HS-5 (cell line): ENCODE measurements at regions not wholly inside any gene's neighbourhood (a gene's known extent, or its start where the extent isn't known, plus 50 kb on each side); places are given as distances from the start of the nearest gene placed in this dataset.
A peak's percentile ranks its signal among the peaks of the same experiment; 100 is the strongest.

Experiments used
- DNase-seq: peaks from one replicate; pipeline ENCODE4 v3.0.0-alpha.2; 2012; ENCODE audit warnings: low read depth

GRCh38 chr20:57970856-57971255 is 257.6 kb downstream of the ANKRD60 start:
- no peak for DNase-seq

DNA sequence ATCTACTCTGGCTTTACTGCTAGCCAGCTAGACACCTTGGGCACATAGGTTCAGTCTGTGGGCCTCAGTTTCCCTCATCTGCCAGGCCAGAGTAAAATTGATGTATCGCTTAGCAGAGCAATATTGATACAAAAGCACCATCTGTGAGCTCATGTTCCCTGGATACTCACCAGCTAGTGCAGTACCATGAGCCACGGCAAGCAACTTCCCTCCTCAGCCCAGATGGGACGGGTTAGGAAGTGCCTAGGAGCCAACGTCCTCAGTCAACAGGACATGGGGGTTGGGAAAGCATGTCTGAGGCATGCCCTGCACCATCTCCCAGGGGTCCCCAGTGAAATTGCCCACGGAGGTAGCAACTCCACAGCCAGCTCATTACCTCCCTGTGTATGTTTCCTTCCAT is 258.3 kb downstream of the ANKRD60 start:
- DNase-seq: no peak

GRCh38 chr20:57968120-57968519 is 258.3 kb upstream of the PMEPA1 start:
- DNase-seq: no peak

GRCh38 chr20:57967364-57967763 is 257.5 kb upstream of the PMEPA1 start:
- DNase-seq: no peak

DNA sequence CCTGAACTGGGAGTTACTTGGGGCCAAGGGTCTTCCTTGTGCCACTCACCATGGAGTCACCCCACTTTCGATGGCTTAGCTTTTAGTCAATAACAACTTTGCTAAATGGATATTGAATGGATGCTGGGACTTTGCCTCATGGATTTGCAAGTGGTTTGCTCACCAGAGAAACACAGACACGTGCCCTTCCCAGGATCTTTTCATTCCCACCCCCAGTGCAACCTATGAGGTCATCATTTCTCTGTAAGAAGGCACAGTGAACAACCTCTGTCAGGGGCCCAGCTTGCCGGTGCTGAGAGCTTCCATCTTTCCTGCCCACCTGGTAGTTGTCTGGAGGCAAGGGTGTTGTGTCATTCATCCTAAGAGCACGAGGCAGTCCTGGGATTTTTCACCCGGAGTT is 256.8 kb upstream of the PMEPA1 start:
- DNase-seq: no peak

DNA sequence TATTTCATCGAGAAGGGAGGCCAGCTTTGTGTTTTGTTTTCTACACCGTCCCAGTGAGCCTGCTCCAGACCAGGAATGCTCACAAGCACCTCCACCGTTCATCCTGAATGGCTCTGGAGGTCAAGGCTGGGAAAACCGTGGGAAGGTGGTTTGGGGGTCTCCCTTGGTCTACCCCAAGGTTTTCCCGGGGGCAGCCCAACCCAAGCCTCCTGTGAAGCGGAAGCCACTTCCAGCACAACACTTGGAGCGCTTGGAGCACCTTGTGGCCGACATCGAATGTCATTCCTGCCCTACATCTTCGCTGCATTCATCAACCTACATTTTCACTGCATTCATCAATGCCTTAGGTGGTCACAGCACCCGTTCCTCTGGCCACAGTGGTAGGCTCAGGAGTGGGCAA is 255.6 kb upstream of the PMEPA1 start:
- DNase-seq: no peak

GRCh38 chr20:57964011-57964862 is 254.4 kb upstream of the PMEPA1 start:
- no peak for DNase-seq

DNA sequence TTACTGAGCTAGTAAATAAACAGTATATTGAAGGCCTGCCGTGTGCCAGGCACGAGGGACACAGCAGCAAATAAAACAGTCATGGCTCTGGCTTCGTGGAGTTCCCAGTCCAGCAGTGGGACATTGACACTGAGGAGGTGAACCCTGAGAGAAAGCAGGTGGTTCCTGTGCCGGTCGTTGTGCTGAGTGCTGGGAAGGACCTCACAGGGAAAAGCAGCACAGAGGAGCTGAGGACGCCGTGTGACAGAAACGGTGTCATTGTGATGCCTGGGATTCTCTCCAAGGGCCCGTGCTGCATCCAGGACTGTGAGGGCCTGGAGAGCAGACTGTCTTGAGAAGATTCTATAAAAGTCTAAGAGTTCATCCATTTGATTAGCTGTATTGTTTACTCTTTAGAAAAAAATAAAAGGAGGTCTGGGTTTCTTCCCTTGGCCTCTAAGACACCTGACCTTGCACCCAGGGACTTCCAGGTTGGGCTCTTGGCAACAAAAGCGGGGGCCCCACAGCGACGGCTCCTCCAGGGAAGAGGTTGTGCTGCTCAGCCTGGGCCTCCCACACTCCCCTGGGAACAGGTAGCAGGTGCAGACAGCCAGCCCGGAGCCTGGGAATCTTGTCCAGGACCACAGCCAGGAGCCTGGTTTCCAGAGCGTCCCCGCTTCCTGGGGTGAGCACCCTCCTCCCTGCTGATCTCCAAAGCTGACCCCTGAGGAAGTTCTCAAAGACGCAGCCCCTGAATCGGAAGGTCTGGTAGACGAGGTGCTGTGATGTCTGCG is 251.2 kb upstream of the PMEPA1 start:
- no peak for DNase-seq

DNA sequence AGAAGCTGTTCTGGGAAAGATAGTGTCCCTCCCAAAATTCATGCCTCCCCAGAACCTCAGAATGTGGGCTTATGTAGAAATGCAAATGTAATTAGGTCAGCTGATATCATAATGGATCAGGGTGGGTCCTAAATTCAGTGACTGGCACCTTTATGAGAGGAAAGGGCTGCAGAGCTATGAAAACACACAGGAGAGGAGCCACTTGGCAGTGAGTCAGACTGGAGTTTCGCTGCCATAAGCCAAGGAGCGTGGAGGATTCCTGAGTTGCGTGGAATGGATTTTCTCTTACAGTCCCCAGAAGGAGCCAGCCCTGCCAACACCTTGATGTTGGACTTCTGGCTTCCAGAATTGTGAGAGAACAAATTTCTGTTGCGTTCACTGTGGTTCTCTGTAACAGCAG is 249.8 kb upstream of the PMEPA1 start:
- no peak for DNase-seq

GRCh38 chr20:57959018-57959417 is 249.2 kb upstream of the PMEPA1 start:
- no peak for DNase-seq

DNA sequence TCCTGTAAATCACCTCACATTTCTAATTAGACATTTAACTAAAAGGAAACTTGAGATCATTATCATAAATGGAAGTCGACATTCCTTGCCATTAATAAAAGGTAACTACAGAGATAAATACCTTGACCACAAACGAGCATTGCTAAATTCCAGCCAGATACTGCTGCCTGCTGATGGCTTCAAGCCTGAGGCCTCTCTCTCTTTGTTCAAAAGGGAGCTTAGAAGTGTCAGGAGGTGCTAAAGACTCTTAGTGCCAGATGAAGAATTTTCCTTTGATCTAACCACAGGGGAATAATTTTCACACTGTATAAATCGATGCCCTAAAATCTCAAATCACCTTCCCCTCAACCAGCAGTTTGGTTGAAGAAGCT is 248.2 kb upstream of the PMEPA1 start:
- DNase-seq: no peak

- DNase-seq: no peak
Measured at GRCh38 chr20:57957411-57958049, 247.7 kb upstream of the PMEPA1 start.

DNA sequence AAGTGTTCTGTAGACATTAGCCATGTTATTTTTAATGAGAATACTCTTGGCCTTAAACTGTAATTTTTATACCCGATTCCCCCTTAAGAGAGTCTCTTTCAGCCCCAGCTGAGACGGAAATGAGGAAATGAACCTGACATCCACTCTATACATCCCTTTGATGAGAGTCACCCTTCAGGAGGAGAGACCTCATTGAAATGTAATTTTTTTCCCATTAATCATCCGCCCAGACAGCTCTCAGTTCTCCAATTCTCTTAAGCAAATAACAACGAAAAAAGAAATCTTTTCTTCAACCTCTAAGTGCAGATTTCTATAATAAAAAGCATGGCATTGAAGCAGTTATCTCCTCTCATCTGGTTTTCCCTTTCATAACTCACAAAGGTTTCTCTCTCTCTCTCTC is 243.8 kb upstream of the PMEPA1 start:
- peak; percentile 9 for DNase-seq

GRCh38 chr20:57952136-57952535 is 242.3 kb upstream of the PMEPA1 start:
- no peak for DNase-seq

GRCh38 chr20:57951549-57951948 is 241.7 kb upstream of the PMEPA1 start:
- no peak for DNase-seq

- no peak for DNase-seq
Measured at GRCh38 chr20:57950764-57951485, 241.1 kb upstream of the PMEPA1 start.

GRCh38 chr20:57948180-57948955 is 238.6 kb upstream of the PMEPA1 start:
- DNase-seq: no peak

- peak; percentile 44 for DNase-seq
Measured at GRCh38 chr20:57947421-57948179, 237.8 kb upstream of the PMEPA1 start.

DNA sequence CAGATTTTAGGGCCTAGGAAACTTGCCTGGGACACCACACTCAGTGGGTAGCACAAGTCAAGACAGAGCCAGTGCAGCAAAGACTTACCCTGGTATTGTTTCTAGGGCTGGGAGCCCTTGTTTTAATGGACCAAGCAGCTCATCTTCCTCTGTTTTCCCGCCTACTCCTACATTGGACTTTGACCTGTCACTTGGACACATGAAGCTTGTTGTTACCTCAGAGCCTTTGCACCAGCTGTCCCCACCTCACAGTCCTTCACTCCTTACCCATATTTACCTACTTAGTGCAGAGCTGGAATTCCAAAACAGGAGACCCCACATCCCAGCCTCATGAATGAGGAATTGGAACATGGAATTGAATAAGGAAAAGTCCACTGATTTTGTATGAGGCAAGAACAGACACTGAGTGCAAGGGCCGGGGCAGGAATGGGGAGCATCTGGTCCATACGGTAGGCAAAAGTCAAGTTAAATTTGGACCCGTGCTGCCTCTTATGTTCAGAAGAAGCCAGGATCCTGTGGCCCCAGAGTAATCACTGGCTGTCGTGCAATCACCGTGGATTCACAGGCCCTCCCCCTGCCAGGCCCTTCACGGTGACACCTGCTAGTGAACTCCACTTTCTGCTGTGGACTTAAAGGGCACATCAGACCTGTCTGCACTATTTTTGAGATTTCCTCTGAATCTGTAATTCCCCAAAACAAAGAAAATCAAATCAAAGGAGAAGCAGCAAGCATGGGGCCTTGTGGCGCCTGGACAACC is 236.9 kb upstream of the PMEPA1 start:
- no peak for DNase-seq

- DNase-seq: no peak
Measured at GRCh38 chr20:57944988-57945387, 235.2 kb upstream of the PMEPA1 start.
